Ishikawa (cell line): ENCODE measurements at regions not wholly inside any gene's neighbourhood (a gene's known extent, or its start where the extent isn't known, plus 50 kb on each side); places are given as distances from the start of the nearest gene placed in this dataset.

Experiments used
- CEBPB ChIP-seq: IDR thresholded peaks from 2 replicates; pipeline ENCODE4 v1.6.1; 2012
- CREB1 ChIP-seq: IDR thresholded peaks from 2 replicates; pipeline ENCODE4 v1.6.1; 2012; ENCODE audit warnings: low read depth
- EGR1 ChIP-seq: IDR thresholded peaks from 2 replicates; pipeline ENCODE4 v1.6.1; 2012
- EP300 ChIP-seq: IDR thresholded peaks from 2 replicates; pipeline ENCODE4 v1.6.1; 2012; ENCODE audit warnings: borderline replicate concordance
- FOXM1 ChIP-seq: IDR thresholded peaks from 2 replicates; pipeline ENCODE4 v1.6.1; 2012; ENCODE audit warnings: low read depth, borderline replicate concordance
- NFIC ChIP-seq: IDR thresholded peaks from 2 replicates; pipeline ENCODE4 v1.6.1; 2012
- RAD21 ChIP-seq: IDR thresholded peaks from 2 replicates; pipeline ENCODE4 v1.6.1; 2012; ENCODE audit warnings: low read depth
- TAF1 ChIP-seq: IDR thresholded peaks from 2 replicates; pipeline ENCODE4 v1.6.1; 2012; ENCODE audit warnings: low read depth, mild to moderate bottlenecking
- TCF12 ChIP-seq: IDR thresholded peaks from 2 replicates; pipeline ENCODE4 v1.6.1; 2012; ENCODE audit warnings: low read depth
- TEAD4 ChIP-seq: IDR thresholded peaks from 2 replicates; pipeline ENCODE4 v1.6.1; 2012
- YY1 ChIP-seq: IDR thresholded peaks from 2 replicates; pipeline ENCODE4 v1.6.1; 2012; ENCODE audit warnings: low read depth
- ZBTB7A ChIP-seq: IDR thresholded peaks from 2 replicates; pipeline ENCODE4 v1.6.1; 2012; ENCODE audit warnings: low read depth
- TF ChIP-seq, protein P1 (sequence below): IDR thresholded peaks from 2 replicates; pipeline ENCODE4 v1.6.1; 2012; ENCODE audit warnings: low read depth, mild to moderate bottlenecking
- TF ChIP-seq, protein P2 (sequence below): IDR thresholded peaks from 2 replicates; pipeline ENCODE4 v1.6.1; 2012
- TF ChIP-seq, protein P3 (sequence below): IDR thresholded peaks from 2 replicates; pipeline ENCODE4 v1.6.1; 2012

DNA sequence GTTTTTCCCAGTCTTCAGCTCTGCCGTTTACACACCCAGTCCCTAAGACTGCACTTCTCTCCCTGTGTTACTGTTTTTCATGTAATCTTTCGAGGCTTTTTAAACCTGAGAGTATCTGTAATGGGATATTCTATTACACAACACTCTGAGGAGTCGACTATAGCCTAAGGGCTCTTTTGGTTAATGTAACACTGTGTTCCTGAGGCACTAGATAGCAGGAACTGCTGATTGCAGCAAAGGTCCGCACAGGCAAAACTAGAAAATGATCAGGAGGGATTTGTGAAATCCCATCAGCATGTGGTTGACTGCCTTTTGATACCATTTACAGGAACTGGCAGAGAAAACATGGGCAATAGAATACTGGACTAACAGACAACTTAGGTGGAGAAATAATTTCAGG is 512.3 kb upstream of the RAG2 start:
- TF ChIP-seq, protein P1, sequence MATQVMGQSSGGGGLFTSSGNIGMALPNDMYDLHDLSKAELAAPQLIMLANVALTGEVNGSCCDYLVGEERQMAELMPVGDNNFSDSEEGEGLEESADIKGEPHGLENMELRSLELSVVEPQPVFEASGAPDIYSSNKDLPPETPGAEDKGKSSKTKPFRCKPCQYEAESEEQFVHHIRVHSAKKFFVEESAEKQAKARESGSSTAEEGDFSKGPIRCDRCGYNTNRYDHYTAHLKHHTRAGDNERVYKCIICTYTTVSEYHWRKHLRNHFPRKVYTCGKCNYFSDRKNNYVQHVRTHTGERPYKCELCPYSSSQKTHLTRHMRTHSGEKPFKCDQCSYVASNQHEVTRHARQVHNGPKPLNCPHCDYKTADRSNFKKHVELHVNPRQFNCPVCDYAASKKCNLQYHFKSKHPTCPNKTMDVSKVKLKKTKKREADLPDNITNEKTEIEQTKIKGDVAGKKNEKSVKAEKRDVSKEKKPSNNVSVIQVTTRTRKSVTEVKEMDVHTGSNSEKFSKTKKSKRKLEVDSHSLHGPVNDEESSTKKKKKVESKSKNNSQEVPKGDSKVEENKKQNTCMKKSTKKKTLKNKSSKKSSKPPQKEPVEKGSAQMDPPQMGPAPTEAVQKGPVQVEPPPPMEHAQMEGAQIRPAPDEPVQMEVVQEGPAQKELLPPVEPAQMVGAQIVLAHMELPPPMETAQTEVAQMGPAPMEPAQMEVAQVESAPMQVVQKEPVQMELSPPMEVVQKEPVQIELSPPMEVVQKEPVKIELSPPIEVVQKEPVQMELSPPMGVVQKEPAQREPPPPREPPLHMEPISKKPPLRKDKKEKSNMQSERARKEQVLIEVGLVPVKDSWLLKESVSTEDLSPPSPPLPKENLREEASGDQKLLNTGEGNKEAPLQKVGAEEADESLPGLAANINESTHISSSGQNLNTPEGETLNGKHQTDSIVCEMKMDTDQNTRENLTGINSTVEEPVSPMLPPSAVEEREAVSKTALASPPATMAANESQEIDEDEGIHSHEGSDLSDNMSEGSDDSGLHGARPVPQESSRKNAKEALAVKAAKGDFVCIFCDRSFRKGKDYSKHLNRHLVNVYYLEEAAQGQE, result no peak
- no peak for TF ChIP-seq TAF1
- no peak for TF ChIP-seq FOXM1
- TF ChIP-seq NFIC, result no peak
- TF ChIP-seq RAD21, result no peak
- TF ChIP-seq, protein P2, sequence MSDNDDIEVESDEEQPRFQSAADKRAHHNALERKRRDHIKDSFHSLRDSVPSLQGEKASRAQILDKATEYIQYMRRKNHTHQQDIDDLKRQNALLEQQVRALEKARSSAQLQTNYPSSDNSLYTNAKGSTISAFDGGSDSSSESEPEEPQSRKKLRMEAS, result no peak

DNA sequence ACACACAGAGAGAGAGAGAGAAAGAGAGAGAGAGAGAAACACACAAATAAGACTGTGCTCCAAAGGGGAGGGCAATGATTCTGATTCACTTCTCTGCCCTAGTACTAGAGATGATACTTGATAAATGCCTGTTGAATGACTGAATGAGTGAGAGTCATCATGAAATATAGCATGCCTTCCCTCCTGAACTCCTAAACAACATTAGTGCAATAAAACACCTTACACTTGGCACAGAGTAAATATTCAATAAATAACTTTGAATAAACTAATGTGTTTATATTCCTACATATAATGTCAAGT is 511.2 kb upstream of the RAG2 start:
- TF ChIP-seq FOXM1, result no peak
- TF ChIP-seq ZBTB7A, result no peak
- no peak for TF ChIP-seq CREB1
- no peak for TF ChIP-seq YY1
- TF ChIP-seq, protein P2, result no peak

DNA sequence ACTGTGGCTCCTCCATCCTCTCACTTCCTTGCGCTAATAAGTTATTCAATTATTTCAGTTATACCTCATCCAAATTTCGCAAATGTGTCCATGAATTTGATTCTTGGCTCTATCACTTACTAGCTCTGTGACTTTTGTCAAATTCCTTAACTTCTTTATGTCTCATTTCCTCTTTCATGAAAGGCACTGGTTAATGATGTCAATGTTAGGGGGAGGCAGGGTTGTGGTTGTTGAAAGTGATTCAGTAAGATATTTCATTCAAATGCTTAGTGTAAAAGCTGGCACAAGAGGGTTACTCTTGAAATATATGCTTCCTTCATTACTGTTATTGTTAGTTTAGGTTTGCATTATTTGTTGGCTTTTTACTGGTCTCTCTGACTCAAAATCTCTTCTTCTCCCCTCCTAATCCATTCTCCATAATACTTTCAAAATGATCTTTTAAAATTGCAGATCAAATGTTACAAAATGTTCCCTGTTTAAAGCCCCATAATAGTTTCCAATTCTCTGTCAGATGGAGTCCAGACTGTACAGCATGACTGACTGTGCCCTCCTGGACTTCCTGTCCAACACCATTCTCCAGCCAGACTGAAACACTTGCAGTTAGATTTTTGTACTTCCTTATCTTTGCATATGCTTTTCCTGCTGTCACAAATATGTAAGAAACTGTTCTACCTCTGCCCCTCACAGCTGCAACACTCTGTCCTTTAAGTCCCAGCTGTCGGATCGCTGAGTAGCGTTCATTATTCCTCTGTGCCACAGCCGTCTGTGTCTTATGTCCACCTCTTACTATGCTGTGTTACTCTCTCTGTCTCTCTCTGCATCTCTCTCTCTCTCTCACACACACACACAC is 510.6 kb upstream of the RAG2 start:
- TF ChIP-seq EGR1 (no peak), TEAD4 (no peak), CEBPB (no peak), TCF12 (no peak), FOXM1 (no peak), ZBTB7A (no peak)
- TF ChIP-seq, protein P3, sequence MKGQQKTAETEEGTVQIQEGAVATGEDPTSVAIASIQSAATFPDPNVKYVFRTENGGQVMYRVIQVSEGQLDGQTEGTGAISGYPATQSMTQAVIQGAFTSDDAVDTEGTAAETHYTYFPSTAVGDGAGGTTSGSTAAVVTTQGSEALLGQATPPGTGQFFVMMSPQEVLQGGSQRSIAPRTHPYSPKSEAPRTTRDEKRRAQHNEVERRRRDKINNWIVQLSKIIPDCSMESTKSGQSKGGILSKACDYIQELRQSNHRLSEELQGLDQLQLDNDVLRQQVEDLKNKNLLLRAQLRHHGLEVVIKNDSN, result no peak

DNA sequence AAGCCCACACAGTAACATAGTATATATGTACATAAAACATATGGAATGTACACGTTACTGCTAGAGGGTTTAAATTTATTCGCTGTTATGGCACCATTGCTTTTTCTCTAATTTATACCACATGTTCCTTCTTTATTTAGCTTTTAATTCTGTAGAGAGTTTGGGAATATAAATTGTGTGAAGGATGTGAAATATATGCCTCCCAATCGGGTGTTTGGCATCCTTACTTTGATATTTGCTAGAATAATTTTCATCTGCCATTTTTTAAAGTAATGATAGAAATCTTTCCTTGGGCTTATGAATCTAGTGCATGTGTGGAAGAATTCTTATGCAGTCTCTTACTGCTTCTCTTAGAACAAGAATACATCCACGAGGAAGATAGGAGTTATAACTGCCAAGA is 509.8 kb upstream of the RAG2 start:
- TF ChIP-seq YY1, result no peak
- TF ChIP-seq TEAD4, result no peak
- TF ChIP-seq FOXM1, result no peak
- no peak for TF ChIP-seq CREB1
- TF ChIP-seq RAD21, result no peak
- no peak for TF ChIP-seq NFIC
- no peak for TF ChIP-seq TAF1
- TF ChIP-seq, protein P2, result no peak
- TF ChIP-seq, protein P3, result no peak
- no peak for TF ChIP-seq CEBPB

DNA sequence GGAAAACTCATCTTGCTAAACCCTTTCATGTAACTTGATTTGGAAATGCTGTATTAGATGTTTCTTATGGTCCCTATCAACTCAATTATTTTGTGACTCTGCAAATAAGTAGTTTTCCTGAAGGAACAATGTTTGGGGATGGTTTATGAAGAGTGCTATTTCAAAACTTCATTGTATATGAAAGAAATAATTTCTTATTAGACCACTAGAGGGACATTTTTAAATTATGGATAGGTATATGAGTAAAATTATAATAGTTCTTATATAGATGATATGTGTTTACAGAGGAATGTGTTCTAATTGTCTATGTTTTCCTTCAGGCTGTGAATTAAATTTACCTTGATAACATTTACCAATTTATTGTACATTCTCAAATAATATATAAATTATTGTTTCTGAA is 509.4 kb upstream of the RAG2 start:
- TF ChIP-seq ZBTB7A (no peak), FOXM1 (no peak), CEBPB (no peak), RAD21 (no peak), TCF12 (no peak), TAF1 (no peak), TEAD4 (no peak), CREB1 (no peak), EP300 (no peak)
- TF ChIP-seq, protein P2, result no peak
- TF ChIP-seq, protein P3, result no peak
- TF ChIP-seq, protein P1, result no peak

DNA sequence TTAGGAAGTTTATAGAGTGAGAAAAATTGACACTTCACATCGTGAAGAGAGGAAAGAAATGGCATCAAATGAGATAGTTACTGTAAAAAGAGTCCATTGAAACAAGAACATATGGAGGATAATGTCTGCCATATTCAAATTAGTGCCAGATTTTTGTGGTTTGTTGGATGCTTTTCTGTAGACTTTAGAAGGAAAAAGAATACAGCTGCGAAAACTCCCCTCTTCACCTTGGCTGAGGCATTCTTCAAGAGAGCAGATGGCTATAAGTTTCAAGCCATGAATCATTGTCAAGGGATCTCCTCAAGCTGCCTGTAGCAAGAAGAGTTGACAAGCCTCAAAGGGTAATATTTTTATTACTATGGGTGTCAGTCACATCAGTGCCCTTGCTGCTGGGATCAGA is 507.4 kb upstream of the RAG2 start:
- TF ChIP-seq TEAD4 (no peak), EP300 (no peak)
- TF ChIP-seq, protein P2, result no peak
